ENCODE measurements at regions not wholly inside any gene's neighbourhood (a gene's known extent, or its start where the extent isn't known, plus 50 kb on each side); places are given as distances from the start of the nearest gene placed in this dataset.

- Histone ChIP-seq H3K9me2 (no peaks in the 10 kb centered on the region), H3F3A (replicated peaks; ENCODE audit: insufficient read depth) (no peaks in the 10 kb centered on the region), H3K9ac (no peak overlapping the region), H3K4me3 (ENCODE audit: low read depth in 2 of 2, low read length in 1 of 2) (no peak overlapping the region), H3K9me3 (no peaks in the 10 kb centered on the region), H3K36me3 (replicated peaks in 1 of 2; ENCODE audit: control insufficient read depth in 1 of 2, insufficient read depth in 2 of 2, low read length in 1 of 2) (peaks cover 0 to 7% of the 10 kb centered on the region in 2 experiments), H3K27ac (ENCODE audit: low read depth in 2 of 2, low read length in 1 of 2) (no peak overlapping the region), H3K4me1 (ENCODE audit: control insufficient read depth in 1 of 2, insufficient read depth in 2 of 2, low read depth in 1 of 2, low read length in 1 of 2) (peaks cover 0 to 6% of the 10 kb centered on the region in 2 experiments; a peak in 2 of 4 replicates), H3K4me2 (no peak overlapping the region), H3K27me3 (ENCODE audit: insufficient read depth) (no peaks in the 10 kb centered on the region), H3K79me2 (ENCODE audit: insufficient read depth) (no peaks in the 10 kb centered on the region), H2AFZ (ENCODE audit: low read depth) (no peak overlapping the region), H4K20me1 (ENCODE audit: insufficient read depth) (no peaks in the 10 kb centered on the region)
- DNase-seq = no peak
- POLR2A ChIA-PET = no interaction called here
- WGBS (ENCODE audit: low lambda C conversion rate) = 66% methylated on average over 5 of the region's 9 CpGs
- TF ChIP-seq RCOR1 (IDR thresholded peaks at IDR 0.05; ENCODE audit: low read length) = no peak
- no peak for TF ChIP-seq USF1 (IDR thresholded peaks at IDR 0.05; ENCODE audit: borderline replicate concordance, low read depth)
- no peak for TF ChIP-seq FOSL2 (IDR thresholded peaks at IDR 0.05; ENCODE audit: borderline replicate concordance, low read depth)
- no peak for TF ChIP-seq GATA2 (CRISPR knock-in tag; IDR thresholded peaks at IDR 0.05)
- no peak for TF ChIP-seq TAF1 (IDR thresholded peaks at IDR 0.05; ENCODE audit: borderline replicate concordance, low read depth, low read length)
- CTCF ChIA-PET = no interaction called here
These were observed 226.8 kb downstream of the SIPA1L2 start for GRCh38 chr1:232403017-232403714.

- POLR2A ChIA-PET = no interaction called here
- no peaks in the 10 kb centered on the region for H3K9me3 ChIP-seq
- H3K4me3 ChIP-seq (ENCODE audit: low read depth in 2 of 2, low read length in 1 of 2) = no peak overlapping the region
- 90% methylated on average over 12 of the region's 12 CpGs for WGBS (ENCODE audit: low lambda C conversion rate)
- H3K9ac ChIP-seq = no peak overlapping the region
- H3K4me2 ChIP-seq = no peak overlapping the region
- H3K4me1 ChIP-seq (ENCODE audit: control insufficient read depth in 1 of 2, insufficient read depth in 2 of 2, low read depth in 1 of 2, low read length in 1 of 2) = no peaks in the 10 kb centered on the region; a peak in 1 of 4 replicates
- H3K27ac ChIP-seq (ENCODE audit: low read depth in 2 of 2, low read length in 1 of 2) = no peak overlapping the region
- H3K9me2 ChIP-seq = no peaks in the 10 kb centered on the region
- H2AFZ ChIP-seq (ENCODE audit: low read depth) = no peak overlapping the region
- no peak for DNase-seq
- H3K79me2 ChIP-seq (ENCODE audit: insufficient read depth) = no peaks in the 10 kb centered on the region
- no peaks in the 10 kb centered on the region for H3F3A ChIP-seq (replicated peaks; ENCODE audit: insufficient read depth)
- TF ChIP-seq FOXJ3 (CRISPR knock-in tag; IDR thresholded peaks at IDR 0.05) = no peak
- TF ChIP-seq MAX (IDR thresholded peaks at IDR 0.05; ENCODE audit: low read depth) = no peak
- no peak for TF ChIP-seq USF1 (IDR thresholded peaks at IDR 0.05; ENCODE audit: borderline replicate concordance, low read depth)
- TF ChIP-seq RFX5 (IDR thresholded peaks at IDR 0.05; ENCODE audit: low read length) = no peak
- TF ChIP-seq EZH2phosphoT487 (IDR thresholded peaks at IDR 0.05; ENCODE audit: borderline replicate concordance, low read depth) = no peak
- no peak for TF ChIP-seq RXRA (IDR thresholded peaks at IDR 0.05; ENCODE audit: borderline replicate concordance, low read depth)
- TF ChIP-seq POLR2AphosphoS5 (IDR thresholded peaks at IDR 0.05; ENCODE audit: low read depth, low read length) = no peak
- no peak for TF ChIP-seq YY1 (IDR thresholded peaks at IDR 0.05; ENCODE audit: low read depth)
- TF ChIP-seq SIN3A (IDR thresholded peaks at IDR 0.05; ENCODE audit: borderline replicate concordance, low read depth, low read length) = no peak
- TF ChIP-seq MEF2A (IDR thresholded peaks at IDR 0.05; ENCODE audit: borderline replicate concordance, low read depth) = no peak
- TF ChIP-seq RAD21 (IDR thresholded peaks at IDR 0.05; ENCODE audit: low read length) = no peak
- TF ChIP-seq TEAD4 (IDR thresholded peaks at IDR 0.05; ENCODE audit: borderline replicate concordance, insufficient read depth) = no peak
- TF ChIP-seq FOSL2 (IDR thresholded peaks at IDR 0.05; ENCODE audit: borderline replicate concordance, low read depth) = no peak
- no peak for TF ChIP-seq FOXM1 (IDR thresholded peaks at IDR 0.05; ENCODE audit: low read depth)
- CTCF ChIA-PET = no interaction called here
- H4K20me1 ChIP-seq (ENCODE audit: insufficient read depth) = no peaks in the 10 kb centered on the region
- no peaks in the 10 kb centered on the region for H3K27me3 ChIP-seq (ENCODE audit: insufficient read depth)
- peaks cover 0 to 7% of the 10 kb centered on the region in 2 experiments for H3K36me3 ChIP-seq (replicated peaks in 1 of 2; ENCODE audit: control insufficient read depth in 1 of 2, insufficient read depth in 2 of 2, low read length in 1 of 2)
These were observed 231.1 kb downstream of the SIPA1L2 start for GRCh38 chr1:232398823-232399222.

Measured in SK-N-SH (cell line).